ENCODE measurements at regions not wholly inside any gene's neighbourhood (a gene's known extent, or its start where the extent isn't known, plus 50 kb on each side); places are given as distances from the start of the nearest gene placed in this dataset.

GRCh38 chr7:119167431-119167830, 942.9 kb downstream of the ANKRD7 start:
- intact Hi-C loops (cut with micrococcal nuclease) = no loop called here
- Histone ChIP-seq H3K36me3 (ENCODE audit: control insufficient read depth, insufficient read depth, low read length) (no peaks in the 10 kb centered on the region), H3K9me1 (ENCODE audit: insufficient read depth, low read length) (no peaks in the 10 kb centered on the region), H2AK9ac (replicated peaks; ENCODE audit: low read depth, low read length, poor library complexity) (no peak overlapping the region), H2BK120ac (ENCODE audit: low read depth, low read length) (no peak overlapping the region), H4K5ac (ENCODE audit: low read depth, low read length) (no peak overlapping the region), H4K8ac (ENCODE audit: low read depth in 2 of 2, low read length in 2 of 2) (no peak overlapping the region), H3K4me2 (ENCODE audit: low read depth, low read length) (no peak overlapping the region), H4K20me1 (ENCODE audit: insufficient read depth, low read length) (no peaks in the 10 kb centered on the region), H2AFZ (replicated peaks; ENCODE audit: low read length, poor library complexity) (no peak overlapping the region), H3K27me3 (ENCODE audit: control insufficient read depth, insufficient read depth, low read length) (no peaks in the 10 kb centered on the region), H4K91ac (ENCODE audit: insufficient read depth, low read depth, low read length) (no peak overlapping the region), H2BK15ac (ENCODE audit: low read depth, low read length) (no peak overlapping the region), H2AK5ac (ENCODE audit: low read depth, low read length) (no peak overlapping the region), H3K4me3 (ENCODE audit: insufficient read depth, low read depth, low read length) (no peak overlapping the region), H3K4me1 (ENCODE audit: control insufficient read depth, insufficient read depth, low read length) (no peaks in the 10 kb centered on the region), H3K14ac (replicated peaks; ENCODE audit: low read depth, low read length) (no peak overlapping the region), H2BK5ac (ENCODE audit: low read depth, low read length, poor library complexity, severe bottlenecking) (no peak overlapping the region), H3K79me1 (ENCODE audit: low read depth in 1 of 2, low read length in 2 of 2) (no peaks in the 10 kb centered on the region), H3K18ac (ENCODE audit: low read depth, low read length) (no peak overlapping the region), H3K9ac (ENCODE audit: low read depth, low read length) (no peak overlapping the region), H3K27ac (ENCODE audit: insufficient read depth, low read length) (no peak overlapping the region), H3K23ac (ENCODE audit: low read depth, low read length) (no peak overlapping the region), H3K56ac (ENCODE audit: extremely low read depth, insufficient read depth, low read length) (no peak overlapping the region), H3K4ac (ENCODE audit: low read depth, low read length) (no peak overlapping the region), H3K9me3 (ENCODE audit: control insufficient read depth, insufficient read depth, low read length) (peaks cover 15% of the 10 kb centered on the region; the same call in 1 of the 2 replicates), H2BK20ac (ENCODE audit: low read depth, low read length) (no peak overlapping the region)
- POLR2A ChIA-PET (ENCODE audit: unreplicated experiment) = no interaction called here
- TF ChIP-seq CHD1 (IDR thresholded peaks at IDR 0.05; ENCODE audit: low read depth, low read length) = no peak
- no peak for TF ChIP-seq SMC3 (IDR thresholded peaks at IDR 0.05; ENCODE audit: low read depth, low read length)
- no peak for TF ChIP-seq FOS (IDR thresholded peaks at IDR 0.05; ENCODE audit: low read depth, low read length)
- no peak for TF ChIP-seq RAD21 (IDR thresholded peaks at IDR 0.05; ENCODE audit: low read length)
- no peak for TF ChIP-seq MAZ (IDR thresholded peaks at IDR 0.05; ENCODE audit: borderline replicate concordance, low read depth, low read length)
- TF ChIP-seq RCOR1 (IDR thresholded peaks at IDR 0.05; ENCODE audit: insufficient replicate concordance, low read length) = no peak
- ATAC-seq (ENCODE audit: low read depth) = no peak
- no TSS peak for BruUV-seq (replicated peaks)
- no peak for DNase-seq
- in situ Hi-C loops (cut with MboI; ENCODE audit: low sequenced_read_pairs) = no loop called here
- dilution Hi-C loops (cut with HindIII; ENCODE audit: low sequenced_read_pairs, unreplicated experiment) = no loop called here
- no CpG with 5 or more reads among the region's 1 CpG for WGBS, 2 experiments (ENCODE audit: extremely low coverage in 2 of 2, insufficient read length in 1 of 2)
- CTCF ChIA-PET = no interaction called here

All from IMR-90 (cell line).